HG03571 (cell line): ENCODE measurements at regions not wholly inside any gene's neighbourhood (a gene's known extent, or its start where the extent isn't known, plus 50 kb on each side); places are given as distances from the start of the nearest gene placed in this dataset.

ENCODE experiments used
- ATAC-seq: cut with Tn5 transposase; IDR thresholded peaks from one replicate; pipeline ENCODE4 v1.9.1; 2021; ENCODE audit not compliant: unreplicated experiment

- no peak for ATAC-seq
These were observed 197.2 kb downstream of the NXNL2 start for GRCh38 chr9:88732128-88732527.

GRCh38 chr9:88733651-88734421 lies 198.9 kb downstream of the NXNL2 start:
- ATAC-seq, result no peak

- no peak for ATAC-seq
These were observed 199.5 kb downstream of the NXNL2 start for GRCh38 chr9:88734527-88734926.

GRCh38 chr9:88736136-88736637 lies 201.2 kb downstream of the NXNL2 start:
- no peak for ATAC-seq

- no peak for ATAC-seq
These were observed 202.1 kb downstream of the NXNL2 start for GRCh38 chr9:88737031-88737430.

GRCh38 chr9:88737876-88738275 lies 202.9 kb downstream of the NXNL2 start:
- ATAC-seq, result no peak

- ATAC-seq, result no peak
These were observed 203.7 kb downstream of the NXNL2 start for GRCh38 chr9:88738709-88739108.

- ATAC-seq, result no peak
These were observed 204.4 kb downstream of the NXNL2 start for GRCh38 chr9:88739373-88739772.

- no peak for ATAC-seq
These were observed 205.9 kb downstream of the NXNL2 start for GRCh38 chr9:88740844-88741243.

- no peak for ATAC-seq
These were observed 206.4 kb downstream of the NXNL2 start for GRCh38 chr9:88741335-88741734.

GRCh38 chr9:88742483-88742882 lies 207.5 kb downstream of the NXNL2 start:
- no peak for ATAC-seq

- no peak for ATAC-seq
These were observed 207.9 kb downstream of the NXNL2 start for GRCh38 chr9:88742905-88743304.

- no peak for ATAC-seq
These were observed 210.5 kb downstream of the NXNL2 start for GRCh38 chr9:88745276-88746001.

GRCh38 chr9:88746029-88746742 lies 211.2 kb downstream of the NXNL2 start:
- no peak for ATAC-seq

- no peak for ATAC-seq
These were observed 211.9 kb downstream of the NXNL2 start for GRCh38 chr9:88746743-88747398.

GRCh38 chr9:88747768-88748167 lies 212.8 kb downstream of the NXNL2 start:
- no peak for ATAC-seq

GRCh38 chr9:88748566-88749261 lies 213.7 kb downstream of the NXNL2 start:
- no peak for ATAC-seq

GRCh38 chr9:88749420-88749819 lies 214.4 kb downstream of the NXNL2 start:
- ATAC-seq, result no peak

- no peak for ATAC-seq
These were observed 215.9 kb downstream of the NXNL2 start for GRCh38 chr9:88750832-88751360.

GRCh38 chr9:88751781-88752180 lies 216.8 kb downstream of the NXNL2 start:
- no peak for ATAC-seq
